ENCODE measurements at regions not wholly inside any gene's neighbourhood (a gene's known extent, or its start where the extent isn't known, plus 50 kb on each side); places are given as distances from the start of the nearest gene placed in this dataset.

DNA sequence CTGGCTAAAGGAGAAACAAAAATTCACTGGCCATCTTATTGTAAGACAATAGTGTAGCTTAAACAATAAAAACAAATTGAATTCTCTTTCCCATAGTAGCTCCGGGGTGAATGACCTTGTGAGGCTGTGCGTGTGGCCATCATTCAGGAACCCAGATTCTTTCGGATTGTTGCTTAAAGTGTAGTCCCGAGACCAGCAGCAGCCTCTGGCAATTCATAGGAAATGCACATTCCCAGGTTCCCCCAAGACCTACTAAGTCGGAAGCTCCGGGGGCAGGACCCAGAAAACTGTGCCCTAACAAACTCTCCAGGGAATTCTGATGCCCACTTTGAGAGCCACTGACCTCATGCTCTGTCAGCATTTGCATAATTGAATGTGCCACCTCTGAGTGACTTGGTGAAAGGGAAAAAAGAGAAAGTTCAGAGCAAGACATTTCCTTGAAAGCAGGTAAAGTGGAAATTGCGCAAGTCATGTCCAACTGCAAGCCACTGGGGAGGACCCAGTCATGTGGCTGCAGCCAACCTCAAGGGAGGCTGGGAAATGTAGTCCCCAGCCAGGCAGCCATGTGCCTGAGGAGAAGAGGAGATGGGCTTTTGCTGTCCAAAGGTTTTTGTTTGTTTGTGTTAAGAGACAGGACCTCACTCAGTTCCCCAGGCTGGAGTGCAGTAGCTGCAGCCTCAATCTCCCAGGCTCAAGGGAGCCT is 50.7 kb upstream of the PNMA8B start:
- peak overlapping the region; percentile 2; the same call in 1 of the 2 replicates for H3K4me3 ChIP-seq (ENCODE audit: low read length)

DNA sequence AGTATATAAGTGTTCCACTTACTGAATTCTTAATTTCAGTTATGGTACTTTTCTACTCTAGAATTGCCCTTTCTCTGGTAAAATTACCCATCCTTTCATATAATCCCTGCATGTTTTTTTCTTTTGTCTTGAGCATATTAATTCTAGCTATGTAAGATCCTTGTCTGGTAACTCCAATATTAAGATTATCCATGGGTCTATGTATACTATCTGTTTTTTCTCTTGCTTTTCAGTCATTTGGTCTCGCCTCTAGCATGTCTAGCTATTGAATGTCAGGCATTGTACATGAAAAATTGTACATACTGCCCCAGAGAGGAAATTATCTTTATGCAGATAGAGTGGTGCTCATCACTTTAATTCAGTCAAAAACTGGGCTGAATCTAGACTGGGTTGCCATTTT is 50.4 kb upstream of the CALM3 start:
- no peaks in the 10 kb centered on the region for H3K79me2 ChIP-seq (ENCODE audit: low read length)
- no peak overlapping the region for H3K9ac ChIP-seq (ENCODE audit: low read length)
- H2AFZ ChIP-seq (ENCODE audit: low read depth, low read length) = no peak overlapping the region
- peaks cover 15% of the 10 kb centered on the region; the same call in 1 of the 2 replicates for H3K9me3 ChIP-seq (ENCODE audit: insufficient read depth, low read length)
- TF ChIP-seq, protein P1, sequence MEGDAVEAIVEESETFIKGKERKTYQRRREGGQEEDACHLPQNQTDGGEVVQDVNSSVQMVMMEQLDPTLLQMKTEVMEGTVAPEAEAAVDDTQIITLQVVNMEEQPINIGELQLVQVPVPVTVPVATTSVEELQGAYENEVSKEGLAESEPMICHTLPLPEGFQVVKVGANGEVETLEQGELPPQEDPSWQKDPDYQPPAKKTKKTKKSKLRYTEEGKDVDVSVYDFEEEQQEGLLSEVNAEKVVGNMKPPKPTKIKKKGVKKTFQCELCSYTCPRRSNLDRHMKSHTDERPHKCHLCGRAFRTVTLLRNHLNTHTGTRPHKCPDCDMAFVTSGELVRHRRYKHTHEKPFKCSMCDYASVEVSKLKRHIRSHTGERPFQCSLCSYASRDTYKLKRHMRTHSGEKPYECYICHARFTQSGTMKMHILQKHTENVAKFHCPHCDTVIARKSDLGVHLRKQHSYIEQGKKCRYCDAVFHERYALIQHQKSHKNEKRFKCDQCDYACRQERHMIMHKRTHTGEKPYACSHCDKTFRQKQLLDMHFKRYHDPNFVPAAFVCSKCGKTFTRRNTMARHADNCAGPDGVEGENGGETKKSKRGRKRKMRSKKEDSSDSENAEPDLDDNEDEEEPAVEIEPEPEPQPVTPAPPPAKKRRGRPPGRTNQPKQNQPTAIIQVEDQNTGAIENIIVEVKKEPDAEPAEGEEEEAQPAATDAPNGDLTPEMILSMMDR (IDR thresholded peaks at IDR 0.05; ENCODE audit: low read depth, low read length) = no peak
- TF ChIP-seq EZH2phosphoT487 (IDR thresholded peaks at IDR 0.05; ENCODE audit: low read depth) = no peak
- H3K4me3 ChIP-seq (ENCODE audit: low read length) = no peak overlapping the region
- H3K4me1 ChIP-seq (ENCODE audit: low read length) = peaks cover under 1% of the 10 kb centered on the region; the same call in 1 of the 2 replicates
- H3K27me3 ChIP-seq (ENCODE audit: low read depth, low read length) = peaks cover 18% of the 10 kb centered on the region
- no peaks in the 10 kb centered on the region for H3K36me3 ChIP-seq (replicated peaks; ENCODE audit: low read depth, low read length)
- no peak overlapping the region for H3K27ac ChIP-seq (ENCODE audit: low read length)
- no peaks in the 10 kb centered on the region for H4K20me1 ChIP-seq (ENCODE audit: insufficient read depth, low read length)
- H3K4me2 ChIP-seq (ENCODE audit: low read length) = no peak overlapping the region

More for the DNA sequence above, 50.7 kb upstream of the PNMA8B start:
- Histone ChIP-seq H2AFZ (ENCODE audit: low read depth, low read length) (peak overlapping the region; percentile 9; the same call in 1 of the 2 replicates), H3K4me1 (ENCODE audit: low read length) (no peaks in the 10 kb centered on the region), H4K20me1 (ENCODE audit: insufficient read depth, low read length) (no peaks in the 10 kb centered on the region), H3K9ac (ENCODE audit: low read length) (no peak overlapping the region), H3K27me3 (ENCODE audit: low read depth, low read length) (peaks cover 4% of the 10 kb centered on the region; the same call in 1 of the 2 replicates), H3K9me3 (ENCODE audit: insufficient read depth, low read length) (peaks cover 15% of the 10 kb centered on the region; the same call in 1 of the 2 replicates), H3K4me2 (ENCODE audit: low read length) (peak overlapping the region; percentile 27), H3K27ac (ENCODE audit: low read length) (no peak overlapping the region), H3K36me3 (replicated peaks; ENCODE audit: low read depth, low read length) (no peaks in the 10 kb centered on the region), H3K79me2 (ENCODE audit: low read length) (no peaks in the 10 kb centered on the region)
- TF ChIP-seq, protein P1 (IDR thresholded peaks at IDR 0.05; ENCODE audit: low read depth, low read length) = no peak
- TF ChIP-seq EZH2phosphoT487 (IDR thresholded peaks at IDR 0.05; ENCODE audit: low read depth) = no peak

DNA sequence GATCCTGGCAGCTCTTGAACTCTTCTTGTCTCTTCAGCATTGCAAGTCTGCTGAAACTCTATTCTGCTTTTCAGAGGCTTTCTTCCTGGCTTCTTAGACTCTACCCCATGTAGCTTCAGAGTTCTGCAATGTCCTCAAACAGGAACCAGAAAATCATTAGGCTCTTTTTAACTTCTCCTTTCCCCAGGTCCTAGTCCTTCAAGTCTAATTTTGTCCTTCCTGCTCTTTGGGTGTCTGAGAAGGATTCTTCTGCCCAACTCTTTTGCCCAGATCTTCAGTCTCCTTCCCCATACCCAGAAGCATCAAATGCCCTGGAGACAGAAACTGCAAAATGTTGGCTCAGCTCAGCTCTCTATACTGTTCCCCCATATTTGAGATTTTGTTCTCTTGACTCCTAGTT is 50.0 kb upstream of the CALM3 start:
- H3K4me1 ChIP-seq (ENCODE audit: low read length) = peaks cover 3% of the 10 kb centered on the region; the same call in 1 of the 2 replicates
- H3K79me2 ChIP-seq (ENCODE audit: low read length) = no peaks in the 10 kb centered on the region
- no peak overlapping the region for H3K9ac ChIP-seq (ENCODE audit: low read length)
- H3K27me3 ChIP-seq (ENCODE audit: low read depth, low read length) = peaks cover 23% of the 10 kb centered on the region
- no peak overlapping the region for H3K27ac ChIP-seq (ENCODE audit: low read length)
- H3K4me3 ChIP-seq (ENCODE audit: low read length) = no peak overlapping the region
- peaks cover 15% of the 10 kb centered on the region; the same call in 1 of the 2 replicates for H3K9me3 ChIP-seq (ENCODE audit: insufficient read depth, low read length)
- no peak overlapping the region for H2AFZ ChIP-seq (ENCODE audit: low read depth, low read length)
- H3K4me2 ChIP-seq (ENCODE audit: low read length) = no peak overlapping the region
- no peaks in the 10 kb centered on the region for H4K20me1 ChIP-seq (ENCODE audit: insufficient read depth, low read length)
- no peaks in the 10 kb centered on the region for H3K36me3 ChIP-seq (replicated peaks; ENCODE audit: low read depth, low read length)
- no peak for TF ChIP-seq EZH2phosphoT487 (IDR thresholded peaks at IDR 0.05; ENCODE audit: low read depth)
- TF ChIP-seq, protein P1 (IDR thresholded peaks at IDR 0.05; ENCODE audit: low read depth, low read length) = no peak

Data from OCI-LY3 (cell line).